Midbrain (tissue), 1 donor: ENCODE measurements at regions not wholly inside any gene's neighbourhood (a gene's known extent, or its start where the extent isn't known, plus 50 kb on each side); places are given as distances from the start of the nearest gene placed in this dataset.
"Not testable (repeated sequence)": the region's sequence is repeated elsewhere in the genome, so short reads cannot be mapped to it uniquely, and the experiment has no call there.

Experiments used
- DNase-seq: peaks from one replicate; lab custom pipeline; 2025; lab: John Stamatoyannopoulos, UW

DNA sequence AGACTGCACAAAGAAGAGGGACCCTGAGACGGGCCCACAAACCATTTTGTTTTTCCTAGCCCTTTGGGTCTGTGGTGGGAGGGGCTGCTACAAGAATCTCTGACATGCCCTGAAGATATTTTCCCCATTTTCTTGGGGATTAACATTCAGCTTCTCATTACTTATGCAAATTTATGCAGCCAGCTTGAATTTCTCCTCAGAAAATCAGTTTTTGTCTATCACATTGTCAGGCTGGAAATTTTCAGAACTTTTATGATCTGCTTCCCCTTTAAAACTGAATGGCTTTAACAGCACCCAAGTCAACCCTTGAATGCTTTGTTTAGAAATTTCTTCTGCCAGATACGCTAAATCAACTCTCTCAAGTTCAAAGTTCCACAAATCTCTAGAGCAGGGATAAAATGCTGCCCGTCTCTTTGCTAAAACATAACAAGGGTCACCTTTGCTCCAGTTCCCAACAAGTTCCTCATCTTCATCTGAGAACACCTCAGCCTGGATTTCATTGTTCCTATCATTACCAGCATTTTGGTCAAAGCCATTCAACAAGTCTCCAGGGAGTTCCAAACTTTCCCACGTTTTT, 560.0 kb upstream of the KCND2 start:
- no peak for DNase-seq

GRCh38 chr7:119713606-119714005, 559.4 kb upstream of the KCND2 start:
- DNase-seq, result no peak

GRCh38 chr7:119720541-119720940, 552.4 kb upstream of the KCND2 start:
- no peak for DNase-seq

DNA sequence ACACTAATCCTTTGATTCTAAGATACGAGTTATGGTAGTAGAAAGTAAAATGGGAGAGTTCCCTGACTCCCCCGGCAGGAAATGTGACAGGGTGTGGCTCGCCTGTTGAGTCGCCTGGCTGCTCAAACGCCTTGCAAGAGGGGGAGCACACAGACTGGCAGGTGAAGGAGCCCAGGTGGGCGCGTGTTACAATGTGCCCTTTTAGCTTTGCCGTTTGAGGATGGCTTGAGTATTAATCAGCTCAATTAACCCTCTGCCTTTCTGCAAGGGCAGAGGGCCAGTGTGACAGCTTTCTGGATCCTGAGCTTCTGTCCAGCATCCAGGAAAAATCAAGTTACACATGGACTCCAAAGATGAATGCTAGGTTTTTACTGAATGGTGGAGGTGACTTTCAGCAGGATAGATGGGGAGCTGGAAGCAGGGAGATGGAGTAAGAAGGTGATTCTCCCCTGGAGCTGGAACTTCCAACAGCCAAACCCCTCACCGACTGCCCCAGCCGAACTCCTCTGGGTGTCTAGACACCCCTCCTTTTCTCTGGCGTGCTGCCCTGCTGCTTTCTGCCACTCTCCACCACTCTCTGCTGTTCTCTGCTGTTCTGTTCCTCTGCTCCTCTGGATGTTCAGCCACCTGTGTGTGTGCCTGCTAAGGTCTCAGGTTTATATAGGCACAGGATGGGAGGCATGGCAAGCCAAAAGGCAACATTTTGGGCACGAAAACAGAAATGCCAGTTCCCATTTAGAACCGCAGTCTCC, 548.8 kb upstream of the KCND2 start:
- DNase-seq, result no peak

DNA sequence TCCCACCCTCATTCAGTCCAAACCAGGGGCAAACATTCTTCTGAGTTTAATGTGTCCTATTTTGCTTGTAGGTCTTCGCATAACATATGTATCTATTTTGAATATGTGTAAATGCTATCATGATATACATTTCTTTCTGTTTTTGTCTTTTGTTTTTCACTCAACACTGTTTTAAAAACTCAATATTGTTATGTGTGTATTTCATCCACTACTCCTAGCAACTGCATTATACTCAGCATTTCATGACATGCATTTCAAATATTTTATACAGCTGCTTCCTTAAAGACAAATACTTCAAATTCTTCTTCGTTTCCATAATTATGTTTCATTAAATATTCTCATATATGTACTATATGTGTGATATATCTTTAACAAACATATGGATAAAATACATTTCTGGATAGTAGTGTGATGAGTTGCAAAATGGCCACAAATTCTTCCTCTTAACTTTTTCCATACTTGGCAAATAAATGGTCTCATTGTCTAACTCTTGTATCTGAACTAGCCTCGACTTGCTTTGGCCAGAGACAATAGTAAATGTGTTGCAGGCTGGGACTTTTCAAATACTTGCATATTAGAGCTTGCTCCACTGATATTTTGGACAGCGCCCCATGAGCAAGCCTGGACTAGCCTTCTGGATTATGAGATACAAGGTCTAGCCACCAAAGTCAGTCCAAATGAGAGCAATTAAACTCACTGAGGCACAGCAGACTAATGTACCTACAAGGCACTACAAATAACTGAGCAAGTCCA, 539.7 kb upstream of the KCND2 start:
- DNase-seq, result no peak

- DNase-seq, result no peak
Observed at GRCh38 chr7:119737390-119737789, 535.6 kb upstream of the KCND2 start.

DNA sequence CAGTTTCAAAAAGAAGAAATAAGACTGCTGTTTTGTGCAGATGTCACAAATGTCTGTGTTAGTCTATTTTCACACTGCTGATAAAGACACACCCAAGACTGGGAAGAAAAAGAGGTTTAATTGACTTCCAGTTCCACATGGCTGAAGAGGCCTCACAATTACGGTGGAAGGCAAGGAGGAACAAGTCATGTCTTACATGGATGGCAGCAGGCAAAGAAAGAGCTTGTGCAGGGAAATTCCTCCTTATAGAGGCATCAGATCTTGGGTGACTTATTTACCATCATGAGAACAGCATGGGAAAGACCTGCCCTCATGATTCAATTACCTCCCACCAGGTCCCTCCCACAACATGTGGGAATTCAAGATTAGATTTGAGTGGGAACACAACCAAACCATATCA, 527.7 kb upstream of the KCND2 start:
- not testable (repeated sequence) for DNase-seq

DNA sequence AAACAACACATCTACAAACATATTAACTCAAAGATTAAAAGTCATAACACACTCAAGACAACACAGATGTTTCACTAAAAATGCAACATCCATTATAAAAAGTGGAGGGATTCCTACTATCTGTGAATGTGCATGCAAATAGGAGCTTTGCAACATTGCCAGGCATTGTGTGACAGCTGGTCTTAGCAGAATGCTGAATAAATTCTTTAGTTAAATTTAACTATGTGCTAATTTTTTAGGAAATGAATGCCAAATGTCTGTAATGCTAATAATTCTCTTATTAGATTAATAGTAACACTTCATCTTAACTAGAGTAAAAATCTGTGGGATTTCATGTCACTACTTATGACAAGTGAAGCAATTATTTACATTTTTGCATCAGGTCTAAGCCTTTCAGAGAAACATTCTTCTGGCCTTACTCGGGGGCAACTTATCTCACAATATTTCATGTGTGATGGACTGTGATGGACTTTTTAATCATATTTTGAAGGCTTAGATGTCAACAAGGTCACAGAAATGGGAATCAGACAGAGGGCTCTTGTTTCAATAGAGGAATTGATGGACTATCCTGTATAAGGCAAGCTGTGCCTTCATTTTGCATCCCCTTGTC, 524.6 kb upstream of the KCND2 start:
- no peak for DNase-seq

DNA sequence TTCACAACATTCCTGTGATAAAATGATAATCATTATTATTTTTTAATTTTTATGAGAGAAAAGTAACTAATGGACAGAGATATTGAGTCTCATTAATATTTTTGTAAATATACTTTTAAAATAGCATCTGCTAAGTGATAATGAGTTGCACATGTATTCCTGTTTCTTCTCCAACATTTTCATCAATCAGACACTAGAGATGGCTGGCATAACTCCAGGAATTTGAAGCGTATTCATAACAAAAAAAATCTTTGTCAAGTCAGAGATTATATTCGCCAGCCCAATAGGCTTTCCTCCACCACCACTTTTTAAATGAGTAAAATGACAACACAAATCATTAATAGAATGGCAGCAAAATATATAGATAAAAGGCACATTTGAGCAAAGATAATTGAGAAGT, 524.0 kb upstream of the KCND2 start:
- DNase-seq, result no peak

DNA sequence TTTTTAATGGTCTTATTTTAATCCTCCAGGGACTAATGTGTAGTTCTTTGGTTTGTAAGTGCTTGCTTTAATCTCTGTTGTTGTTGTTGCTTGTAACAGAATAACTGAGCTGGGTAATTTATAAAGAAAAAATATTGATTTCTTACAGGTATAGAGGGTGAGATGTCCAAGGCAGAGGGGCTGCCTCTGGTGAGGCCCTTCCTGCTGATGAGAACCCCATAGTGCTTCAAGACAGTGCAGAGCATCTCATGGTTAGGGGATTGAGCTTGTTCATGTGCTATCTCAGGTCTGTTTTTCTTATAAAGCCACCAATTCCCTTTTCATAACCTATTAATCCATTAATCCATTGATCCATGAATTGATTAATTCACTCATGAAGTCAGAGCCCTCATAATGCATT, 516.3 kb upstream of the KCND2 start:
- DNase-seq, result no peak

GRCh38 chr7:119758254-119758653, 514.7 kb upstream of the KCND2 start:
- no peak for DNase-seq

GRCh38 chr7:119761776-119762175, 511.2 kb upstream of the KCND2 start:
- no peak for DNase-seq

- no peak for DNase-seq
Observed at GRCh38 chr7:119782286-119782685, 490.7 kb upstream of the KCND2 start.

GRCh38 chr7:119783799-119784198, 489.2 kb upstream of the KCND2 start:
- DNase-seq, result no peak

- DNase-seq, result no peak
Observed at GRCh38 chr7:119802147-119802546, 470.8 kb upstream of the KCND2 start.

GRCh38 chr7:119825091-119825655, 447.8 kb upstream of the KCND2 start:
- peak; percentile 2 for DNase-seq

GRCh38 chr7:119826547-119826946, 446.4 kb upstream of the KCND2 start:
- DNase-seq, result no peak

GRCh38 chr7:119838444-119838843, 434.5 kb upstream of the KCND2 start:
- DNase-seq, result no peak

DNA sequence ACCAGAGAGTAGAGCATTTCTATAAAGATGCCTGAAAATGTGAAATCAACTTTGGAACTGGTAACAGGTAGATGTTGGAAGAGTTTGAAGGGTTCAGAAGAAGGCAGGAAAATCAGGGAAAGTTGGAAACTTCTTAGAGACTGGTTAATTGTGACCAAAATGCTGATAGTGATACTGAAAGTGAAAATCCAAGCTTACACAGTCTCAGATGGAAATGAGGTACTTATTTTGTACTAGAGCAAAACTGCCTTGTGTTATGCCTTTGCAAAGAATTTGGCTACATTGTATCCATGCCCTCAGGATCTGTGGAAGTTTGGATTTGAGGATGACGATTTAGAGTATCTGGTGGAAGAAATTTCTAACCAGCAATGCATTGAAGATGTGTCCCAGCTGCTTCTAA, 430.6 kb upstream of the KCND2 start:
- no peak for DNase-seq

GRCh38 chr7:119842786-119843185, 430.2 kb upstream of the KCND2 start:
- DNase-seq, result no peak

DNA sequence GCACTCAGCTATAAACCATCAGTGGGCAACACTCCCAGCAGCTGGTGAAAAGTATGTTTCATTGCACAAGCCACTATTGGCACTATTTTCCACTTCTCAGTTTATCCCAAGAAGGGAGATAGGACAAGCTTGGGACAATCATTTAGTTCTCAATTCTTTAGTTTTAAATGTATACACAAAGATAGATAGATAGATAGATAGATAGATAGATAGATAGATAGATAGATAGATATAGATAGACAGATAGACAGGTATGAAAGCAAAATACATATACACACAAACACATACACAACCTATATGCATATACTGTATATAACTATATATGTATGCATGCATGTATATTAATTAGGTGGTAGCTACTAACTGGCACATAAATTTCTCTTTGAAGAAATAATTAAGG, 411.6 kb upstream of the KCND2 start:
- DNase-seq, result no peak

DNA sequence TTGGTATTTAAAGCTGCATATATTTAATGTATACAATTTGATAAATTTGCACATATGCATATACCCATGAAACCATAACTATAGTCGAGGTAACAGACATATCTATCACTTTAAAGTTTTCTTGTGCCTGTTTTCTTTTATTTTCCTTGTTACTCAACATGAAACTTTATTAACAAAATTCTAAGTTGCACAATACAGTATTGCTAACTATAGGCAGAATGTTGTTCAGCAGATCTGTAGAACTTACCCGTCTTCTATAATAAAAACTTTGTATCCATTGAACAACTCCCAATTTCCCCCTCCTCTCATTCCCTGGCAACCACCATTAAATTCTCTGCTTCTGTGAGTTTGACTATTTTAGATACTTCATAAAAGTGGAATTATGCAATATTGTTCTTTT, 404.6 kb upstream of the KCND2 start:
- DNase-seq, result no peak

DNA sequence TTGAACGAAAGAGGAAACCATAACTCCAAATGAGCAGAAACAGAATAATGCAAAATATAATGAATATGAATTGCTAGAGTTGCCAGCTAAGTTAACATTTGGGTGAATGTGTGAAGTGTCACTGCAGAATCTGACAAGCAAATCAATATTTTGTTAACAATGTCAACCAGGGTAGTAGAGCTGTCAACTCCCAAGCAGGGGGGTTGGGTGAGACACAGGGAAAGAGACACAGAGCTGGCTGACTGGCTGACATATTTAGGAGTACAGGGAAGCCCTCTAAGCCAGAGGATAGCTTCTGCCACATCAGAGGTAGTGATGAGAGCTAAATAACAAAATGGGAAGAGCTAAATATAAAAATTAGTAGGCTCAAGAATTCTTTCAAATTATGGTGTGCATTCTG, 393.1 kb upstream of the KCND2 start:
- no peak for DNase-seq
